Neural cell (in vitro differentiated cells): ENCODE measurements at regions not wholly inside any gene's neighbourhood (a gene's known extent, or its start where the extent isn't known, plus 50 kb on each side); places are given as distances from the start of the nearest gene placed in this dataset.

Experiments used
- CTCF ChIP-seq: fragments of 450-650 bp; IDR thresholded peaks from 2 replicates; pipeline ENCODE4 v1.5.1; 2014; ENCODE audit warnings: antibody characterized with exemption, mild to moderate bottlenecking, moderate library complexity; ENCODE audit not compliant: poor library complexity, severe bottlenecking
- EP300 ChIP-seq: fragments of 450-650 bp; conservative IDR thresholded peaks from 2 replicates; pipeline ENCODE4 v1.6.1; 2014; ENCODE audit warnings: antibody characterized with exemption, mild to moderate bottlenecking, moderate library complexity; ENCODE audit not compliant: poor library complexity, severe bottlenecking
- EZH2 ChIP-seq: fragments of 200-600, 300-800 bp; shearing (Covaris generic), sonication (generic); IDR thresholded peaks from 2 replicates; pipeline ENCODE4 v1.6.1; 2014; ENCODE audit warnings: antibody characterized with exemption, low read length, borderline replicate concordance, mild to moderate bottlenecking; ENCODE audit not compliant: insufficient read depth, poor library complexity, severe bottlenecking
- MXI1 ChIP-seq: fragments of 450-650 bp; conservative IDR thresholded peaks from 2 replicates; pipeline ENCODE4 v1.6.1; 2014; ENCODE audit warnings: antibody characterized with exemption, mild to moderate bottlenecking; ENCODE audit not compliant: poor library complexity, severe bottlenecking
- POLR2AphosphoS5 ChIP-seq: IDR thresholded peaks from 2 replicates; pipeline ENCODE4 v1.6.1; 2012
- REST ChIP-seq: IDR thresholded peaks from 2 replicates; pipeline ENCODE4 v1.6.1; 2012; ENCODE audit warnings: borderline replicate concordance
- SMC3 ChIP-seq: fragments of 450-650 bp; conservative IDR thresholded peaks from 2 replicates; pipeline ENCODE4 v1.6.1; 2014; ENCODE audit warnings: antibody characterized with exemption, mild to moderate bottlenecking, moderate library complexity; ENCODE audit not compliant: poor library complexity
- TAF1 ChIP-seq: IDR thresholded peaks from 2 replicates; pipeline ENCODE4 v1.6.1; 2012; ENCODE audit warnings: low read depth

DNA sequence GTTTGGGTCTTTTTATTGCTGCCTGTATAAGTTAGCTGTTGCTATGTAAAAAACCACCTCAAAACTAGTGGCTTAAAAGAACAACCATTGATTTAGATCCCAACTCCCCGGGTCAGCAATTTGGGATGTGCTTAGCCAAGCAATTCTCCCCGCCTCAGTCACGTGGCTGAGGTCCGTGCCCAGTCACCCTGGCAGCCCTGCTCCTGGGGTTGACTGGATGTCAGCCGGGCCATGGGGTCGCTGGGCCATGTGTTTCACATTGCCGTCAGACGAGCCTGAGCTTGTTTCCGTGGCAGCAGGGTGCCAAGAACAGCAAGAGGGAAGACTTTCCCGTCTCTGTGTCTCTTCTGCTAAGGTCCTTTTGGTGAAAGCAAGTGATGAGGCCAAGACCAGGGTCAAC, 345.7 kb upstream of the FAT1 start:
- TF ChIP-seq POLR2AphosphoS5 (no peak), CTCF (no peak), SMC3 (no peak), TAF1 (no peak), EZH2 (no peak), REST (no peak), EP300 (no peak), MXI1 (no peak)
